ENCODE measurements at regions not wholly inside any gene's neighbourhood (a gene's known extent, or its start where the extent isn't known, plus 50 kb on each side); places are given as distances from the start of the nearest gene placed in this dataset.

GRCh38 chr12:70989232-70989631 lies 68.7 kb upstream of the PTPRR start:
- no peak for TF ChIP-seq EZH2 (IDR thresholded peaks at IDR 0.05; ENCODE audit: low read depth, unreplicated experiment)
- TF ChIP-seq CTCF (conservative IDR thresholded peaks at IDR 0.05; ENCODE audit: low read depth in 2 of 2), result no peak
- no peak for TF ChIP-seq JUNB (IDR thresholded peaks at IDR 0.05; ENCODE audit: unreplicated experiment)
- no peak for TF ChIP-seq POLR2AphosphoS5 (IDR thresholded peaks at IDR 0.05; ENCODE audit: low read depth)
- TF ChIP-seq ZNF114 (CRISPR knock-in tag; IDR thresholded peaks at IDR 0.05), result no peak
- TF ChIP-seq, protein P1, sequence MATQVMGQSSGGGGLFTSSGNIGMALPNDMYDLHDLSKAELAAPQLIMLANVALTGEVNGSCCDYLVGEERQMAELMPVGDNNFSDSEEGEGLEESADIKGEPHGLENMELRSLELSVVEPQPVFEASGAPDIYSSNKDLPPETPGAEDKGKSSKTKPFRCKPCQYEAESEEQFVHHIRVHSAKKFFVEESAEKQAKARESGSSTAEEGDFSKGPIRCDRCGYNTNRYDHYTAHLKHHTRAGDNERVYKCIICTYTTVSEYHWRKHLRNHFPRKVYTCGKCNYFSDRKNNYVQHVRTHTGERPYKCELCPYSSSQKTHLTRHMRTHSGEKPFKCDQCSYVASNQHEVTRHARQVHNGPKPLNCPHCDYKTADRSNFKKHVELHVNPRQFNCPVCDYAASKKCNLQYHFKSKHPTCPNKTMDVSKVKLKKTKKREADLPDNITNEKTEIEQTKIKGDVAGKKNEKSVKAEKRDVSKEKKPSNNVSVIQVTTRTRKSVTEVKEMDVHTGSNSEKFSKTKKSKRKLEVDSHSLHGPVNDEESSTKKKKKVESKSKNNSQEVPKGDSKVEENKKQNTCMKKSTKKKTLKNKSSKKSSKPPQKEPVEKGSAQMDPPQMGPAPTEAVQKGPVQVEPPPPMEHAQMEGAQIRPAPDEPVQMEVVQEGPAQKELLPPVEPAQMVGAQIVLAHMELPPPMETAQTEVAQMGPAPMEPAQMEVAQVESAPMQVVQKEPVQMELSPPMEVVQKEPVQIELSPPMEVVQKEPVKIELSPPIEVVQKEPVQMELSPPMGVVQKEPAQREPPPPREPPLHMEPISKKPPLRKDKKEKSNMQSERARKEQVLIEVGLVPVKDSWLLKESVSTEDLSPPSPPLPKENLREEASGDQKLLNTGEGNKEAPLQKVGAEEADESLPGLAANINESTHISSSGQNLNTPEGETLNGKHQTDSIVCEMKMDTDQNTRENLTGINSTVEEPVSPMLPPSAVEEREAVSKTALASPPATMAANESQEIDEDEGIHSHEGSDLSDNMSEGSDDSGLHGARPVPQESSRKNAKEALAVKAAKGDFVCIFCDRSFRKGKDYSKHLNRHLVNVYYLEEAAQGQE (IDR thresholded peaks at IDR 0.05; ENCODE audit: unreplicated experiment), result no peak
- TF ChIP-seq EZH2phosphoT487 (IDR thresholded peaks at IDR 0.05; ENCODE audit: unreplicated experiment), result no peak
- no peak for TF ChIP-seq CREB1 (CRISPR knock-in tag; IDR thresholded peaks at IDR 0.05; ENCODE audit: low read depth)
